OCI-LY1 (cell line): ENCODE measurements at regions not wholly inside any gene's neighbourhood (a gene's known extent, or its start where the extent isn't known, plus 50 kb on each side); places are given as distances from the start of the nearest gene placed in this dataset.

Experiments
- CTCF ChIP-seq: fragments of 200-600 bp; sonication (generic), shearing (Covaris generic); IDR thresholded peaks from 2 replicates; pipeline ENCODE4 v1.5.1; 2017; ENCODE audit warnings: mild to moderate bottlenecking, antibody characterized with exemption, low read length, moderate library complexity, mixed read lengths
- EZH2 ChIP-seq: fragments of 200-600 bp; sonication (generic), shearing (Covaris generic); IDR thresholded peaks from 2 replicates; pipeline ENCODE4 v1.8.0; 2017; ENCODE audit warnings: borderline replicate concordance, mixed run types, mild to moderate bottlenecking, antibody characterized with exemption, low read length, moderate library complexity, mixed read lengths

- TF ChIP-seq CTCF (no peak), EZH2 (no peak)
These were observed 143.3 kb downstream of the ZFP36L2 start for GRCh38 chr2:43082903-43083677.
